ENCODE measurements at regions not wholly inside any gene's neighbourhood (a gene's known extent, or its start where the extent isn't known, plus 50 kb on each side); places are given as distances from the start of the nearest gene placed in this dataset.

GRCh38 chr9:30078195-30078594 lies 2306.2 kb upstream of the ACO1 start:
- no peak for TF ChIP-seq CTCF (IDR thresholded peaks at IDR 0.05)
- TF ChIP-seq POLR2A (IDR thresholded peaks at IDR 0.05) = no peak
